EL (cell line): ENCODE measurements at regions not wholly inside any gene's neighbourhood (a gene's known extent, or its start where the extent isn't known, plus 50 kb on each side); places are given as distances from the start of the nearest gene placed in this dataset.

Experiments
- DNase-seq: peaks from one replicate; pipeline ENCODE4 v3.0.0-alpha.2; 2016

DNA sequence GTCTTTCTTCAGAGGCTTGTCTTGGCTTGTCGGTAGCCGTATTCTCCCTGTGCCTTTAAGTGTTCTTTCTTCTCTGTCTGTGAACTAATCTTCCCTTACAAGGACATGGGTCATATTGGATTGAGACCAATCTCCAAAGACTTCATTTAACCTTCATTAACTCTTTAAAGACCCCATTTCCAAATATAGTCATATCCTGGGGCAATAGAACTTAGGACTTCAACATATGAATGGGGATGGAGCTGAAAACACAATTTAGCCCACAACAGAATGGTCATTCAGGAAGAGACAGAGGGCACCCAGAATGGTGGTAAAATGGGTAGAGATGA, 82.1 kb upstream of the TANK start:
- no peak for DNase-seq

DNA sequence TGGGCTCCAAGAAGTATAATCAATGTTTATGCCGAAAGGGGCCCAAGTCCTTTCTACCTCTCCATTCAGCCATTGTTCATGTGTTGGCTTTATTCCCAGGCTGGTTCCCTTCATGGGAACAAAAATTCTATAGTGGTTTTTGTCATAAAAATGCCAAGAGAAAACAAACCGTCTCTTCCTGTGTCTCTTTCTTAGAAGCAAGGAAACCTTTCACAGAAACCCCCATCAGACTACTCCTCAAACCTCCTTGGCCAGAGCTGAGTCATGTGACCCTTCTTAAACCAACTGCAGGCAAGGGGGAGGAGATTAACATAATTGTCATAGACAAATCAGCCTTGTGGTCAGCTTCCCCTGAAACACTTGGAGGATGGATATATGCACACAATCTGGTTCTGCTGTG, 75.1 kb upstream of the TANK start:
- DNase-seq: no peak

DNA sequence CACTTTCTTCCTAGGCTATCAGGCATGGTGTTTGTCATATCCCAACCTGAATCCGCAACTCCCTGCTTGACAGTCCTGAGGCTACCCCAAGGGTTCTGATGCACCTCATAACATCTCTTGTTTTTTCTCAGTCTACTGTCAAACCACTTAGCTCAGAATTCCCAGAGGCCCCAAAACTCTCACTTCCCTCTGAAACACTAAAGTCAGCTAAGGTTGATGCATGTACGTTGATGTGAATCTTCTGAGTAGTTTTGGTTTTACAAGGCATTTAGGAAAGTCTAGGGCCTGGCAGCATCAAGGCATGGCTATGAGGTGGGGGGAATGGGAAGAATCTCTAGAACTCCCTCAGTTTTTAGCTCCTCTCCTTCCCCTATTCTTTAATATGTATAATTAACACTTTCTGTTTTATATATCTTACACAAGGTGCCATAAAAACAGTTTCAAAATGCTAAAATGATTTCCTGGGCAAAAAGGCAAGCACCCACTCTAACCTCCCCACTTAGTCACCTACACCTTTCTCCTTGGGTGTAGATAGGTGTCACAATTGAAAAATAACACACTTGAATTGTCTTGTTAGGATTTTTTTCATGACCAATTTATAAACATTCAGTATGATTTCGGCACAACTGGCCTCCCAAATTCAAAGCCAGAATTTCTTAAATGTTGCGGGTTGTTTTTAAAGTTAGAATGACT, 71.4 kb upstream of the TANK start:
- no peak for DNase-seq

DNA sequence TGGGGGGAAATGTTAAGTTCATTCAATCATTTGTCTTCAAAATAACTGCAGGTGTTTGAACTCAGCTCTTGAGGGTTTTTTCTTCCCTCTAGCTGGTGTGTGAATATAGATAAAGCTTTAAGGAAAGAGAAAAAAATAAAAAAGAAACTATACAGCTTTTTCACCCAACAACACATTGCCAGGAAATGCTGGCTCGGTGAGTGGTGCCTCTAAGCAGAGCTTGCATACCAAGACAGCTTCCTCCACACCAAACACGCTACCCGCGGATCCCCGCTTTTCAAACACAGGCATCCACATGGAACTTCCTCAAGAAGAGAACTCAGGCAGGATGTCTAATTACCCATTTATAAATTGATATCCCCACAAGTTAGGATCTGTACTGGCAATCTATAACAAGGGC, 69.8 kb upstream of the TANK start:
- no peak for DNase-seq

DNA sequence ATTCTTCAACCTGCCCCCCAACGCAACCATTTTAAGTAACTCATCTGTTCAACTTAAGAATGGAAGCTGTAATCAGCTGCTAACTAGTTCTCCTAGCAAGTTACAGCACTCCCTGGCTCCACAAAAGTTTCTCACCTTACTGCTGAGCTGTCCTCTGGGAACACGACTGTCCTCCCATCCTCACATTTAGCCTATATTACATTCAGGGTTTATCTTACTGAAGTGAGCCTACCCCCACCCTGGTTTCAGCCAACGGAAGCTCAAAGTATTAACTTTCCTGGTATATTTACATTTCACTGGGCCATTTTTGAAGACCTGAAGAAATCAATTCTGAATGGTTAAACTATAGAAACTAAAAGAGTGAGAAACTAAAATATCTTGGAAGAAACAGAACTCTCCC, 64.9 kb upstream of the TANK start:
- no peak for DNase-seq

DNA sequence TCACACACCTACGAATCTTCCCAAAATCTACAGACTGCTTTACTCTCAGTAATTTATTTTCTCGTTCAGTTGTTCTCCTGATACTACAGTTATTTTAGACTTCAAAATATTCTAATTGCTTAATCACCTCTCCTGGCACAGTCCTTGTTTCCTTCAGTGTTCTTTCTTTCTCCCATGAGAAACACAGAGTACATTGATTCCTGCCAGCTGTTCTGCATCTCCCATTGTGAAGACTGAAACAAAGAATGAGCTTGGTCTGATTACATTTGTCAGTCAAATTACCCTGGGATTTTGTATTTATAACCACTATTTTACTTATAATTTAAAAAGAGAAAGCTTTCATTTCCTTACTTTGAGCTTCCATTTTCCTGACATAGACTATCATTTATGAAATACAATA, 63.9 kb upstream of the TANK start:
- no peak for DNase-seq

DNA sequence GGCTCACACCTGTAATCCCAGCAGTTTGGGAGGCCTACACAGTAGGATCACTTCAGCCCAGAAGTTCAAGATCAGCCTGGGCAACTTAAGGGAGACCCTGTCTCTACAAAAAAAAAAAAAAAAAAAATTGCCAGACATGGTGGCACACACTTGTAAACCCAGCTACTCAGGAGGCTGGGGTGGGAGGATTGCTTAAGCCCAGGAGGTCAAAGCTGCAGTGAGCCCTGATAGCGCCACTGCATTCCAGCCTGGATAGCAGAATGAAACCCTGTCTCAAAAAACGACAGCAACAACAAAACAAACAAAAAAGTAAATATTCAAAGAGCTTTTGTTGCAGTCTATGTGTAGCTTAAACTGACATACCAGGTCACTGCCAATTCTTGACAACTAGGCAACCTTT, 63.1 kb upstream of the TANK start:
- no peak for DNase-seq

DNA sequence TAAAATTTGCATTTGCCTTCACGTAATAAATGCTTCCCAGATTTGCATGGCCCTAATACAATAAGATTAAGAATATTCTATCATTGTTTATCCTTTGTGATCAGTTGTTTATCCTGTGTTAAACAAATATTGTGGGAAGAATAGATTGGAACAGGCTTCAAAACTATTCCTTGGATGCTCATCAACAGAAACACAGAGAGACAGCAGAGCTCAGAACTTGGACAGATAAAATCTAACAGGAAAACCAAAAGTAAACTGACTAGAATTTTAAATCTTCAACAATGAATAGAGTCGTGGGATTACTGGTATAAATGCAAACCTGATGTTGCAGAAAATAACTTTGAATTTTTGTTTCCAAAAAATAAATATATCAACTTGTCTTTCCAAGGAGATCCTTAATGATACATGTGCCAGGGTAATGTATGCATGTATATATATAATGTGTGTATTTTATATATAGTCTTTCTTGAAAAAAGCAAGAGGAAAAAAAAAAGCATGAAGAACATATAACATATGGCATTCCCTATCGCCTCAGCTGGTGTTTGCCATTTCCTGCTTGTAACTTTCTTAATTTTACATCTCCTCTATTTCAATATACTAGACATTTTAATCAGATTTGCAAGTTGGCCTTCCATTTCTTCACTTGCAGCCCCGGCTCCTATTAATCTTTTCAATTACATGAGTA, 59.9 kb upstream of the TANK start:
- DNase-seq: no peak

DNA sequence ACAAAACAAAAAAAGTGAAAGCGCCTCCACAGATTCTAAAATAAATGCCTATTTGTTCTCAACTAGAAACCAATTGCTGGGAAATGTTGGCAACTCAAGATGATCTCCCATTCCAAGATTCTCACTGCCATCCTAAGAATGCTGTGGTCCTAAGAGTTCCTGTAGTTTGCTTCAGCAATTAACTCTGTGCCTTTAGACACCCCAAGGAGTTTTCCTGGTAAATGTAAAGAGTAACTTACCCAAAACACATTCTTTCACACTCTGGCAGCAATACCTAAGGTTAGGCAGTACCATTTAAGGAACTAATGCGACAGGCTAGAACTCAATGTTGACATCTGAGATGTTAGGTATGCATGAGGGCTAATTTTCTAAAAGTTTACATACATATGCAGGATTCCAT, 58.8 kb upstream of the TANK start:
- DNase-seq: no peak

DNA sequence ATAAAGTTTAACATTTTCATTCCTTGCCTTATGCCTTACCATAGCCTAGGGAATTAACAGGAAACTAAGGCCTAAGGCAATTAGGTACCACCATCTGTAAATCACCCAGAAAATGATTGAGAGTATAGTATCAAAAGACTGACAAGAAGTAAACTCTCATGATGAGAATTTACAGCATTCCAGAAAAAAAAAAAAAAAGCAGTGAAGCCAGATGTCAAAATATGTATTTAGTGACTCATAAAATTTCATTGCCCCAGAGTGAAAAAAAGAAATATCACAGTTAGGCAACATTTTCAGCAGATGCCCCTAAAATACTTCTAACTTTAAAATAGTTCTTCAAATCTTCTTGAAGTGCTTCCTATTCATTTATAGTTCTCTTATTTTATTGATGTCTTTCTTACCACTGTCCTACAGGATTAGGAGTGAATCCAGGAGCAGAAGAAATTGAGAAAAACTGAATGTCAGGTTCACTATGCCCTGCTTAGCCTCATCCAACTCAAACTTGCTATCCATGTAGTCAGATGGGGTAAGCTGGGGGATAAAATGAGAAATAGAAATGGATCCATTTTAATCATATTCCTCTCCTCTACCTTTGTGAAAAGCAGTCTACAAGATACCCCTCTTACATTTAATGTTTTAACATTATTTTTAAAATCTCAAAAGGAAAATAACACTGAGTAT, 57.3 kb upstream of the TANK start:
- peak; percentile 47 for DNase-seq

DNA sequence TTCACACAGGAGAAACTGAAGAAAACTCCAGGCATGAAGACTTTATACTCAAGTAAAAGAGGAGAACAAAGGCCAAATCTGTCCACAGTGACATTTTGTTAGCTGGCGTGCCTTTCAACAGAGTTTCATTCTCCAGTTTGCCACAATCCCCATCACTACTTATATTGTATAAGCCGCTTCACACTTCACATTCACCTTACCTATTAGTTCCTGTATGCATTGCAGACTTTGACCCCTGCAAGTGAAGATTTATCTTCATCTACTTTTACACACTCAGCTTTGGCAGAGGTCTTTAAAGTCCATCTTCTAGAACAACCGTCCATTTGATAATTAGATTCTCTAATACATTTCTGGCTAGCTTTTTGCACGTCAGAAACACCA, 56.8 kb upstream of the TANK start:
- DNase-seq: no peak

DNA sequence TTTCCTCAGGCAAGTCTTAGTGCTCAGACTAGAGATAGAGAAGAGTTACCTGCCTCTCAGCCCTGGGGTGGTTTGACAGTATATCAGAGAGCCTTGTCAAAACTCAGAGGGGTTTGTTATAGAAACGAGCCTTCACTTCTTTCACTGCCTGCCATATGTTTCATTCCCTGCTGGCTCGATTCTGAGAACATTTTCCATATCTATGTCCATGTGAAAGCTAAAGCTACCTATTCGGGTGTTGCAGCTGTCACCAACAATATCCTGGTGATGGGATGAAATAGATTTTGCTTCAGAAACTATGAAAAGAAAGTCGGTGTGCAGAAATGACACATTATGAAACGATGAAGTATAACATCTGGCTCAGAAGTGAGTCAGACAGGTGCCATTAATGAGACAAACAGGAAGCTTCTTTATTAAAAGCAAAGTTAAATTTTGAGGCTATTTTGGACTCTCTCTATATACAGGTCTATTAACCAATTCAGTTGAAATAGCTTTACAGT, 56.1 kb upstream of the TANK start:
- no peak for DNase-seq

DNA sequence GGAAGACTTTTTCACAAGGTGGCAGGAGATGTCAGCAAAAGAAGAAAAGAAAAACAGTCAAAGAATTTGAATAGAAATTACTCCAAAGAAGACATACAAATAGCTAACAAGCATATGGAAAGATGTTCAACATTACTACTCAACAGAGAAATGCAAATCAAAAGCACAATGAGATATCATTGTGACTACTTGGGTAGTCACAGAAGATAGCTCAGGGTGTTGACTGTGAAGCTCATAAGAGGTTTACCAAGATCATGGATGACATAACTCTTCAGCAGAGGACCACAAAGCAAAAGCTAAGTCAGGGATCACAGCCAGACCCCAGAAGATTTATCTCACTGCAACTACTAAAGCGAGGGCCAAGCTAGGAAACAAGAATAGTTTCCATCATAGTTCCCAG, 53.0 kb upstream of the TANK start:
- DNase-seq: no peak
